ENCODE measurements at regions not wholly inside any gene's neighbourhood (a gene's known extent, or its start where the extent isn't known, plus 50 kb on each side); places are given as distances from the start of the nearest gene placed in this dataset.

DNA sequence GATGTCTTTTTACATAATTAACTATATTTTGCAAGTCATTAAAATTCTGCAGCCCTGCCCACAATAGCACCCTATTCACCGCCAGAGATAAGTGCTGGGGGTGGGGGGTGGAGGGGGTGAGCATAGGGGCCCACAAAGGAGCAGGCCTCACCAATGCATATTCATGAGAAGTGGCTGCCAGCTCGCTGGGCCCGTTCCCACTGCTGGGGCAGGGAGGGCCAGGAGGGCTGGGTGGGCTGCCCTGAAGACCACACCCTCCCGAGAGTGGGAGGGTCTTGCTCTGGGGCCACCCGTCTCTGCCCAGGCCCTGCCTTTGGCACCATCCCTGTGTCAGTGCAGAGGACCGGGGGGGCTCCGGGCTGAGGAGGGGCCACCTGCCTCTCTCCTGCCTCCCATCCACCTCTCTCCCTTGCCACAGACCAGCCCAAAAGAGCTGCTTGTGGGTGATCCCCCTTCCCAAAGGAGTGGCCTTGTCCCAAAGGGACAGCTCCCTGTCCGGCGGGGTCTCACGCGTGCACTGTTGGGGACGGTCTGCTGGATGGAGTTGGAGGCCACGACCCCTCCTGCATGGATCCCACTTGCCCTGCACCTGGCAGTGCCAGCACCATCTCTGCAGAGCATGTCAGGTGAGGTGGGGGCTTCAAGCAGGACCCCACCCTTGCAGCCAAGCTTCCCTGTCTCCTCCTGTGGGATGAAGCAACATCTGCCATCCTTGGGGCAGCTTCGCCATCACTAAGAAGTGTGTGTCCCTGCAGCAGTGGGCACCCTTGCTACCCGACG lies 138.8 kb upstream of the GPC1 start:
- TF ChIP-seq, protein P1, sequence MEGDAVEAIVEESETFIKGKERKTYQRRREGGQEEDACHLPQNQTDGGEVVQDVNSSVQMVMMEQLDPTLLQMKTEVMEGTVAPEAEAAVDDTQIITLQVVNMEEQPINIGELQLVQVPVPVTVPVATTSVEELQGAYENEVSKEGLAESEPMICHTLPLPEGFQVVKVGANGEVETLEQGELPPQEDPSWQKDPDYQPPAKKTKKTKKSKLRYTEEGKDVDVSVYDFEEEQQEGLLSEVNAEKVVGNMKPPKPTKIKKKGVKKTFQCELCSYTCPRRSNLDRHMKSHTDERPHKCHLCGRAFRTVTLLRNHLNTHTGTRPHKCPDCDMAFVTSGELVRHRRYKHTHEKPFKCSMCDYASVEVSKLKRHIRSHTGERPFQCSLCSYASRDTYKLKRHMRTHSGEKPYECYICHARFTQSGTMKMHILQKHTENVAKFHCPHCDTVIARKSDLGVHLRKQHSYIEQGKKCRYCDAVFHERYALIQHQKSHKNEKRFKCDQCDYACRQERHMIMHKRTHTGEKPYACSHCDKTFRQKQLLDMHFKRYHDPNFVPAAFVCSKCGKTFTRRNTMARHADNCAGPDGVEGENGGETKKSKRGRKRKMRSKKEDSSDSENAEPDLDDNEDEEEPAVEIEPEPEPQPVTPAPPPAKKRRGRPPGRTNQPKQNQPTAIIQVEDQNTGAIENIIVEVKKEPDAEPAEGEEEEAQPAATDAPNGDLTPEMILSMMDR (IDR thresholded peaks at IDR 0.05; ENCODE audit: control extremely low read depth in 1 of 3, insufficient read depth in 1 of 3, low read depth in 1 of 3, low read length in 3 of 3), result no peak
- no peak for TF ChIP-seq EZH2 (IDR thresholded peaks at IDR 0.05; ENCODE audit: low read depth, low read length, severe bottlenecking)
- no peak for TF ChIP-seq KDM1A (IDR thresholded peaks at IDR 0.05; ENCODE audit: borderline replicate concordance, low read length)
- TF ChIP-seq POLR2A (IDR thresholded peaks at IDR 0.05; ENCODE audit: control extremely low read depth in 1 of 2, low read depth in 2 of 2, low read length in 2 of 2), result no peak
- TF ChIP-seq ASH2L (IDR thresholded peaks at IDR 0.05; ENCODE audit: low read length), result no peak
- TF ChIP-seq, protein P2, sequence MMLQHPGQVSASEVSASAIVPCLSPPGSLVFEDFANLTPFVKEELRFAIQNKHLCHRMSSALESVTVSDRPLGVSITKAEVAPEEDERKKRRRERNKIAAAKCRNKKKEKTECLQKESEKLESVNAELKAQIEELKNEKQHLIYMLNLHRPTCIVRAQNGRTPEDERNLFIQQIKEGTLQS (IDR thresholded peaks at IDR 0.05; ENCODE audit: insufficient read depth, low read depth, low read length), result no peak
- no peak for TF ChIP-seq CBX5 (IDR thresholded peaks at IDR 0.05; ENCODE audit: low read depth, low read length)
- no peak for TF ChIP-seq EP300 (IDR thresholded peaks at IDR 0.05; ENCODE audit: borderline replicate concordance in 1 of 2, low read depth in 2 of 2, low read length in 2 of 2)
- TF ChIP-seq HDAC6 (IDR thresholded peaks at IDR 0.05; ENCODE audit: low read depth, low read length), result no peak
- no peak for TF ChIP-seq TAF1 (IDR thresholded peaks at IDR 0.05; ENCODE audit: low read depth, low read length)

Measured in H1 (cell line).